ENCODE measurements at regions not wholly inside any gene's neighbourhood (a gene's known extent, or its start where the extent isn't known, plus 50 kb on each side); places are given as distances from the start of the nearest gene placed in this dataset.

DNA sequence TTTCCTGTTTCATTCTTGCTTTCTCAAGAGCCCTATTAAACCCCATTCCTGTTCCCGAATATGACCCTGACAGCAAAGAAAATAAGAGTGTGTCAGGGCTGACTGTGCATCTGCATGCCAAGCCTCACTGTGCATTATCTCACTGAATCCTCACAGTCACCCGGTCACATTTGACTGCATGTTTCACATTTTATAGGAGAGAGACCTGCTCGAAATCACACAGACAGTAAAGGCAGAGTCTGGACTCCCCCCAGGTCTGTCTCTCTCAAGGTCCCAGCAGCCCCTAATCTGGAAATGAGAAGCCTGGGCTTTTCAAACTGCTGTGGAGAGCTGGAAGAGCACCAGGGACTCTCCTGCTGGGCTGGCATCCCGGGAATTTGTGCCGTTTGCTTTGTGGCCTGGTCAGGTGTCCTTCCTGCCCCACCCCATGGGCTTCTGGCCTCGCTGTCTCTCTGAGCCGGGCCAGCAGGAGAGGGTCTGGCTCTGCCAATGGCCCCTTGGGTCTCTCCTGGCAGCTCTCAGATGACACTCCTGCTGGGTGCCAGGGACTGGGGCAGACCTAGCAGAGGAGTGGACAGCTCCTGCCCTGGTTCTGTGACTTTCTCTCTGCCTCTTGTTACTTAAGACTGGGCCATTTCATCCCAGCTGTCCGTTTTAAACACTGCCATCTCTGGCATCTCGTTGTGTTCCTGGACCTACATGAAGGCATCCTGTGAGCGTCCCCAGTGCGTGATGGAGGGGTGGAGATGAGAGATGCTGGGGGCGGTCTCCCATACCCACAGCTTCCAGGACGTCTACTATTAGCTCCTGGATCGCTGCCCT lies 173.6 kb downstream of the ARHGAP12 start:
- no peak for DNase-seq

GRCh38 chr10:31753681-31754080 lies 174.9 kb downstream of the ARHGAP12 start:
- no peak for DNase-seq

DNA sequence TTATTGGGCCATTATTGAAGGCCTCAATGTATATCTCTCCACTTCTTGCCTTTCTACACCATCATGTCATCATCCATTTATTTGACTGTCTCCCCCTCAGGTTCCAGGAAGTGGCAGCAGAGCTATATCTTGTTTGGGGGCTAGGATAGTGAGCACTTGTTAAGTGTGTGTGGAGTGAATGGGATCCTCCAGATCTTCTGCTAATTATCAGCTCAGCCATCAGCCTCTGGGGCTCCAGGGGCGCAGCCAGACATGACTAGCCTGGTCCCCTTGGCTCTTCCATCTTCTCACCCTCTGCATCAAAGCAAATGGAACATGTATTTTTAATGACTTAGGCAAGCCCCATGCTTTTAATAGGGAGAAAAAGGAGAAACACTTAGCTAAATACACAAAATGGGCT lies 176.5 kb downstream of the ARHGAP12 start:
- DNase-seq = no peak

GRCh38 chr10:31751738-31752080 lies 176.9 kb downstream of the ARHGAP12 start:
- DNase-seq = no peak

GRCh38 chr10:31751051-31751737 lies 177.4 kb downstream of the ARHGAP12 start:
- DNase-seq = no peak

GRCh38 chr10:31749981-31750840 lies 178.4 kb downstream of the ARHGAP12 start:
- no peak for DNase-seq

DNA sequence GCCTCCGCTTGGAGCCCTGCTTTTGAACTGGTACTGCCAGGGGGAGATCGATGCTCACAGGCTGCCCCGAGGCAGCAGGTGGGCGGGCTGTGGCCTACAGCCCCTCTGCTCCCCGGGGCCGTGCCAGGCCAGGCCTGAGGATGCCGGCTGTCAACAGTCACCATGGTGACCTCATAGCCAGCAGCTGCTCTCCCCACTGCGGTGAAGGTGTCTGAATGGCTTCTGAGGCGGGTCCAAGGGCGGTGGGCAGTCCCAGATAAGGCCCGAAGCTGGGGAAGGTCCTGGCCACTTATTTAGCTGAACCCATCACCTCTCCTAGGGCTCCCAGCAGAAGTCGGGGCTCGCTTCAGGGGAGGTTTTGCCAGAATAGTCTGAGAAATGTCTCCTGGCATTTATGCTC lies 179.3 kb downstream of the ARHGAP12 start:
- DNase-seq = peak; percentile 14

- no peak for DNase-seq
These were observed 182.8 kb downstream of the ARHGAP12 start for GRCh38 chr10:31745612-31746376.

GRCh38 chr10:31744025-31744424 lies 184.6 kb downstream of the ARHGAP12 start:
- no peak for DNase-seq

- DNase-seq = no peak
These were observed 186.4 kb downstream of the ARHGAP12 start for GRCh38 chr10:31742255-31742654.

GRCh38 chr10:31741473-31741872 lies 187.2 kb downstream of the ARHGAP12 start:
- no peak for DNase-seq

DNA sequence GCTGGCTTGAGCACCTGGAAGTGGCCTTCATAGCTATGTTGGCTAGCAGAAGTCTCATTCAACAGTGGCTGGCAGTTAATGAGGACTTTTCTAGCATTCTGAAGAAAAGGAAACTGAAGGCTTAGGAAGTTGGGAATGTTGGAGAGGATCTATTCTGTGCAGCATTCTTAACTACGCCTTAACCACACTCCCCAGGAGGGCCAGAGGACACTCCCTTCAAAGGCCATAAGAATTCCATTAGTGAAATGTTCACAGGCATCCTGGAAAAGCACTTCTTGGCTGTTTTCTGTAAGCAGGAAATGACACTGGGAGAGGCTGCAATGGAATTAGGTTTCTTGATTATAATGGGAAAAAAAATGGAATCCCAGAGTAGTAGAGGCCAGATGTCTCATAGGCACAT lies 188.9 kb downstream of the ARHGAP12 start:
- no peak for DNase-seq

GRCh38 chr10:31739146-31739545 lies 189.5 kb downstream of the ARHGAP12 start:
- DNase-seq = no peak

GRCh38 chr10:31731711-31732110 lies 196.9 kb downstream of the ARHGAP12 start:
- no peak for DNase-seq

DNA sequence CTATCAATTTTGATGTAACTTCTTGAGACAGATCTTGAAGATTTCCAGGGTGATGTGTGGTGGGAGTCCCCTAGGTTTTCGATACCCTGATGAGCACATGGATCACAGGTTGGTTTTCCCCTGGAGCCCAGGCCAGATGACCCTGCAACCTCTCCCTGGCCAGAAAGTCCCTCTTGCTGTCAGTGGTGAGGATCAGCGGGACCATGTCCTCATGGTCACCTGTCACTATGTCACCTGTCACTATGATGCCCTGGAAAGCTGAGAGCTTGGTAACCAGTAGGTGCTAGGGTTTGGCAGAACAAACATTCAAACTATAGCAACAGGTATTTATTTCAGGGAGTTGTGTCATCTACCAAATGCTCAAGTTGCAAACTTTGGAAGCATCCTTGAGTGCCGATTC lies 197.9 kb downstream of the ARHGAP12 start:
- no peak for DNase-seq

DNA sequence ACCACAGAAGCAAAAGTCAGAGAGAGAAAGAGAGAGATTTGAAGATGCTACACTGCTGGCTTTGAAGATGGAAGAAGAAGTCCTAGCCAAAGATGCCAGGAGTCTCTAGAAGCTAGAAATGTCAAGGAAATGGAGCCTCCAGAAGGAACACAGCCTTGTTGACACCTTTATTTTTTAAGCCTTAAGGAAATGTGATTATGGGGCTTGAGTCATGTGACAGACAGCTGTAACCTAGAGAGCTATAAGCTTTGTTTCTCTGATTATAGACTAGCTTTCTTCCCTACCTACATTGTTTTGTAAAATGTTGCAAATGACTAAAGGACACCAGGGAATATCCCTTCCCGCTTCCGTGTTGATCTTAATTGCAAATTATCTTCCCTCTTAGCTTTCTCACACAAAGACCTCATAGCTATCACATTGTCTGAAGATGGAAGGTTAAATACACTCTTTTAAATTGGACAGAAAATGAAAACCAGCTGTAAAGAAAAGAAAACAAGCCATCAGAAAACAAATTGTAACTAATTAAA lies 199.9 kb downstream of the ARHGAP12 start:
- no peak for DNase-seq

- DNase-seq = no peak
These were observed 203.2 kb downstream of the ARHGAP12 start for GRCh38 chr10:31725436-31725835.

GRCh38 chr10:31724296-31724695 lies 204.3 kb downstream of the ARHGAP12 start:
- DNase-seq = no peak

DNA sequence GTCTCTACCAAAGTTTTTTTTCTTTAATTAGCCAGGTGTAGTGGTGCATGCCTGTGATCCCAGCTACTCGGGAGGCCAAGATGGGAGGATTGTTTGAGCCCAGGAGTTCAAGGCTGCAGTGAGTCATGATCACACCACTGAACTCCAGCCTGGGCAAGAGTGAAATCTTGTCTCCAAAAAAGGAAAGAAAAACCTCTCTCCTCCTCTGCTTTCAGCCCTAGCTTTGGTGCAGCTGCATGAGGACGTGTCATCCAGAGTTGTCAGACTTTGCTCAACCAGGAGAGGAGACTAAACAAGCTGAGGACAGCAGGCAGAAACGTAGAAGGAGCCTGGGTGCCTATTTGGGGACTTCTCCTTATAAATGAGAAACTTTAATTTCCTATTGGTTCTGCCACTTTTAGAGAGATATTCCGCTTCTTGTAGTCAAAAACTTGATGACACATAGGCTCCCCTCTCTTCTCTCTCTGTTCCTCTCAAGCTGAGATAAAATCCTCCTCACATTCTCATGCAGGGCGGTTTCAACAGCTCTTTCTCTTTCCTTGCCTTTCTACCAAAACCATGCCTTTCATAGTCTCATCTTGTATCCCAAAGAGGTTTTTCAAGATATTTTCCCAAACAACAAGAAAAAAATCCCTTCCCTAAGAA lies 205.4 kb downstream of the ARHGAP12 start:
- no peak for DNase-seq

DNA sequence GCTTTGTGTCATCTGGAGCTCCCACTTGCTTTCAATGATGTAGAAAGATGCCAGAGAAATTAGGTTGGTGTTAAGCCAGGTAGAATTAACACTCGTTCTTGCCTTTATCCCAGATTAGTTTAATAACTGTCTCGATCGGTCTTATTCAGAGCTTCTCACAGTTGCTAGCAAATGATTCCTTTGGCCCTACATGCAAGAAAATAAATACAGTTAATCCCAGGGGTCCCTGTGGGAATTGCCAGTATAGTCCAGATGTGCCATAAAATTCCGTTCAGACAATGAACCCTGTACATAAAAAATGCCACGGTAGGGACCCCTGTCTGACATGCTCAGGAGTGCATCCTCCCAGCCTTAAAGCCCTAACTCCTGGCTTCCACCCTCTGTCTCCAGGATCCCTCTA lies 207.5 kb downstream of the ARHGAP12 start:
- DNase-seq = no peak

- DNase-seq = no peak
These were observed 208.1 kb downstream of the ARHGAP12 start for GRCh38 chr10:31720546-31720945.

DNA sequence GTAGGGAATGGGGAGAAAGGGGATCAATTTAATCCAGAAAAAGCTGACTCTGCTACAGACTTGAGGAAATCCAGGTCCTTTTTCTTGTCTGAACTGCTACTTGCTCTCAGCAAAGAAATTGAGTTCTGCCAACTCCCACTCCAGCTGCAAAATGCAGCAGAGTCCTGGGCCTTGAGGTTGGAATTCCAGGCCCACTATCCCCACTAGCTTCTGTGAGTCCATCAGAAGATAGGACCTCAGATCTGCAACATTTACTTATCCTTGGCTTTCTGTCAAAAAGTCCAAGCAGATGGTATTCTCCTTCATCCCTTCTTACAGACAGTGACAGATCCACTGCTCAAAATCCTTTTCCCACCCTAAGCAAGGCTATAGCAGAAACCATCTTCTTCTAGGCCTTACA lies 219.2 kb downstream of the ARHGAP12 start:
- DNase-seq = no peak
